ENCODE measurements at regions not wholly inside any gene's neighbourhood (a gene's known extent, or its start where the extent isn't known, plus 50 kb on each side); places are given as distances from the start of the nearest gene placed in this dataset.

DNA sequence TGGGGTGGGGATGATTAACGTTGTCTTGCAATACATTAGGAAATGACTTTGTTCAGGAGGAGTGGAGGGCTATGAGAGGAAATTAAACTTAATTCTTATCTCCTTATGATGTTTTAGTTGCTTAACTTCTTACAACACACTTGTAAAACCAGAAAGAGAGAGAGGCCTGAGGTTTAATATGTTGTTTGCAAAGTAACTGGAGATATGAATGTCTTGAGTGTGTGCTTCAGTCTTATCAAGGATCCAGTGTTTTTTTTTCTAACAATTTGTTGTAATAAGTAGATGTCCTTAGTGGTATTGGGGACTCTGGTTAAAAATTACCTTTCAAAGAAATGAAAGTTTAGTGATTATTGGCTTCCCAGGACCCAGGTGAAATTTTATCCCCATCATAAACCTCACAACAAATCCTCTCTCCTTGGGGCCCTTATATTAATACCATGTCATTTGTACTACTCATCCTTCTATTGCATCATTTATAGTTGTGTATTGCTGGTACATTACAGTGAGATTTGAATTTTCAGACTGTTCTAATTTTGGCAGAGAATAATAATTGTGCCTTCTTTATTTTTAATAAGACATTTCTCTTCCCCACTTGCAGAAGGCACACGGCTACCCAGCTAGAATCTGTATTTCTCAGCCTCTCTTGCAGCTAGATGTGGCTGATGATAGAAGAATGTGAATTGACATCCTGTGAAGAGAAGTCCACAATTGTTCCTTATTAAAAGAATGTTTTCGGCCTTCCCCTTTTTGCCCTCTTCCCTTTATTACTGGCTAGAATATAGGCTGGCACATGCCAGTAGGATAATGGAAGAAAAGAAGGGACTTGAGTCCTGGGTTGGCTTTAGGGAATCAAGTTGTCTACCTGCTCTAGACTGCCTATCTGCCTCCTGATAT lies 91.9 kb upstream of the CXCR4 start:
- Mint-ChIP-seq H3K4me1 (peaks cover 79 to 100% (median 95%) of the 10 kb centered on the region in 3 donors), H3K9me3 (peaks cover 12 to 19% (median 16%) of the 10 kb centered on the region in 7 donors), H3K36me3 (peaks cover 13 to 42% of the 10 kb centered on the region in 2 donors), H3K27ac (peak overlapping the region; percentile 87 to 98 (median 96)), H3K27me3 (no peaks in the 10 kb centered on the region), H3K4me3 (peak overlapping the region in 5 of 8 donors; percentile 26 to 83 (median 72))
- ATAC-seq (ENCODE audit: low read depth in 2 of 2) (no peak), DNase-seq (no peak)

DNA sequence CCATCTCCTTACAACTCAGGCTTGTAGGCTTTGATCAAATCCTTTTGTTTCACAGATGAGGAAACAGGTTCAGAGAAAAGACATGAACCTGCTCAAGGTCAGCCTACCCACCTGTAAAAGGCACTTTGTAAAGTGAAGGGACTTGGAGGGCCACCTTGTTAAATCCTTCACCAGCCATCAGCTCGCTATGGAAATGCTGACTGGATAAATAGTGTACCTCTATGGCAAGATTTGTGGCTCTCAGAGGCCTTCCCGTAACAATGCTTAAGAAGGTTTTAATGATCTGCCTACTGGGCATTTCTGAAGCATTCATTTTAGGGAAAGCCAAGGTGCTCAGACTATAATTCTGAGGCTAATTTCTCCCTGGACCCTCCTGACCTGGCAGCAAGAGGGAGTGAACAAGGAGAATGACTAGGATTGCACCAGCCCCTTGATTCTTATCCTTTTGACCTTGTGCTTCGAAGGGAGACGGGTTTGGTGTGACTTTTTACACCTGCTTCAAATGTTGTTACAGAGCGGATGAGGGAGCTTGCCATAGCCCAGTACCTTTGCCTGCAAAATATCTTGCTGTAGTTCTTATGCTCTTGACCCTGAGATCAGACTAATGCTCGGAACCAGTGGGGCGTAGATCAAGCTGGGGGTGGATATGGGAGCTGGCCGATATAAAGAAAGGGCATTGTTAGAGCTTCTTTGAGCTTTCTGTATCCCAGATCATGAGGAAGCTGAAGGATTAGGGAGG lies 90.9 kb upstream of the CXCR4 start:
- H3K4me3 Mint-ChIP-seq = peak overlapping the region in 3 of 8 donors; percentile 30 to 82 (median 56)
- peaks cover 6 to 35% of the 10 kb centered on the region in 2 donors for H3K36me3 Mint-ChIP-seq
- no peak for ATAC-seq (ENCODE audit: low read depth in 2 of 2)
- no peaks in the 10 kb centered on the region for H3K27me3 Mint-ChIP-seq
- no peak for DNase-seq
- H3K27ac Mint-ChIP-seq = peak overlapping the region; percentile 95 to 100 (median 100)
- peaks cover 12 to 19% (median 14%) of the 10 kb centered on the region in 7 donors for H3K9me3 Mint-ChIP-seq
- H3K4me1 Mint-ChIP-seq = peaks cover 70 to 93% (median 90%) of the 10 kb centered on the region in 3 donors

DNA sequence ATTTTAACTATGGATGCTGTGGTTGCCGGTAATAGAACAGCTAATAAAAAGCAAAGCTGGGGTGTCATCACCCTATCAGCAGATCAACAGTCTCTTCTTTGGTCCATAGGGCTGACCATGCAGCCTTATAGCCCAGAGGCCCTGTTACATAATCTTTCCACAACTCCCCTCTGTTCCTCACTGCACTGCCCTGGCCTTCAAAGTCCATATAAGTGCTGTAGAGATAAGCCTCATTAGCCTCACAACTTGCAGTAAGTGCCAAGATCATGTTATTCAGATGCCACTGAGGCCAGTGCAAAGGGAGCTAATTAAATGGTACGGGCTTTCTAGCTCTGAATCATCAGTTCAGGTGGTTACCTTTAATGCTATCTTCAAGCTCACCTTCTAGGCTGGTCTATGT lies 89.7 kb upstream of the CXCR4 start:
- H3K36me3 Mint-ChIP-seq = peaks cover 6 to 27% of the 10 kb centered on the region in 2 donors
- peak overlapping the region in 7 of 8 donors; percentile 20 to 85 (median 75) for H3K4me3 Mint-ChIP-seq
- DNase-seq (no peak), ATAC-seq (ENCODE audit: low read depth in 2 of 2) (no peak)
- H3K27ac Mint-ChIP-seq = peak overlapping the region; percentile 98 to 100 (median 100)
- peaks cover 8 to 19% (median 15%) of the 10 kb centered on the region in 7 donors for H3K9me3 Mint-ChIP-seq
- H3K27me3 Mint-ChIP-seq = no peaks in the 10 kb centered on the region
- peaks cover 59 to 81% (median 78%) of the 10 kb centered on the region in 3 donors for H3K4me1 Mint-ChIP-seq

DNA sequence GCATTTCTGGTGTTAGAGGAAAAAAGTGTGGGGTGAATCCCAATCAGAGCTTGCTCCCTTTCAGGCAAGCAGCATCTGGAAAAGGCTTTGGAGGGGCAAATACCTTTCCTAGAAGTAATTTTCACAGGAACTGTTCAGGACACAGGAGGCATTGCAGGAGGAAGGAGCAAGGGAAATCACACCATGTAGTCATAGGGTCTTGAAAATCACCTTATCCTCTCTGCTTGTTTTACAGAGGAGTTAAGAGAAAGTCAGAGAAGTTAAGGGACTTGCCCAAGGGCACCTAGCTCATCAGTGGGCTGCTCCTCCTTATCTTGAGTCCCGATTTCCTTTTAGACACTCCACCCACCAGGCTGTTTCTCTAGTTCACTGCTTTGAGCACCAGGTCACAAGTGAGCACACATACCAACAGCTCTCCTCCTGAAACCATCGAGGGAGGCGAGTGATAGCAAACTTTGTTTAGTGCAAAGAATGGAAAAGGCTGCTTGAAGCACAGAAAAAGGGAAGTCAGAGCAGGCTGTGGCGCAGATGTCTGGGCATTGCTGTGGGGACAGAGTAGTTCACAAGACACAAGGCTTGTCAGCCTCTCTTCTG lies 89.2 kb upstream of the CXCR4 start:
- Mint-ChIP-seq H3K4me1 (peaks cover 53 to 78% (median 73%) of the 10 kb centered on the region in 3 donors), H3K4me3 (peak overlapping the region; percentile 20 to 85 (median 77)), H3K36me3 (peaks cover 6 to 27% of the 10 kb centered on the region in 2 donors), H3K27me3 (no peaks in the 10 kb centered on the region), H3K9me3 (peaks cover 8 to 22% (median 17%) of the 10 kb centered on the region in 7 donors), H3K27ac (peak overlapping the region; percentile 98 to 100 (median 100))
- ATAC-seq (ENCODE audit: low read depth in 2 of 2) = peak; percentile 71
- DNase-seq = peak; percentile 86

DNA sequence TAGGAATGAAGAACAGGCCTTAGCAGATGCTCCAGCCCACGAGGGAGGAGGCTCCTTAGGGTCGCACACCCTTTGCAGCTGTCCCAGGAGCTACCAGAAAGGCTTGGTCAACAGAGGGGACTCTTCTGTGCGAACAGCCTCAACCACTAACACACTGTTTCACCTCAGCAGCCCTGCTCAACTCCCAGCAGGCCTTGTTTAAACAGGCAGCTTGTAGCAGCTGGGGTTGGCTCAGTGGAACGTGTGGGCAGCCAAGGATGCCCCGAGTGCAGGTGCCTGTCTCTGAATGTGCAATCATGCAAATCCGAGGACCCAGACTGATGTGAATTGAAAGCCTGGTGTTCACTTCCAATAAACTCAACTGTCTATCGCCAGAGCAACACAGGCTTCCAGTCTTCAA lies 88.7 kb upstream of the CXCR4 start:
- H3K4me1 Mint-ChIP-seq = peaks cover 51 to 75% (median 70%) of the 10 kb centered on the region in 3 donors
- peak overlapping the region; percentile 20 to 85 (median 77) for H3K4me3 Mint-ChIP-seq
- H3K9me3 Mint-ChIP-seq = peaks cover 8 to 22% (median 17%) of the 10 kb centered on the region in 7 donors
- H3K27me3 Mint-ChIP-seq = no peaks in the 10 kb centered on the region
- peaks cover 6 to 27% of the 10 kb centered on the region in 2 donors for H3K36me3 Mint-ChIP-seq
- DNase-seq (peak; percentile 87), ATAC-seq (ENCODE audit: low read depth in 2 of 2) (peak; percentile 75 to 77)
- H3K27ac Mint-ChIP-seq = peak overlapping the region; percentile 98 to 100 (median 100)

DNA sequence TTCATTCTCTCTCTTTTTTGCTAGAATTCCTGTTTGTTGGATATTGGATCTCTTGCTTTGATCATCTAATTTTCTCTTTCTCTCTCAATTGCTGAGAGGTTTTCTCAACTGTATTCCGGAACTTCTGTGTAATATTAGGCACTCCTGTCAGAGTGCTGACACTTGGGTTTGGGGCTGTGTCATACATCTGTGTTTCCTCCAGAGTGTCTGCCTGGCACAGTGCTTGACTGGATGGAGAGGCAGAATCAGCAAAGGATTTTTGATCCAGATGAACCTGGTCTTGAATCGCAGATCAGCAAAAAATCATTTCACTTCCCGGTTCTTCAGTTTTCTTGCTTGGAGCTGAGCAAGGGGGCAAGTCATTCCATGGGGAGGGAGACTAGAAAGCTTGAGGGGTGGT lies 87.7 kb upstream of the CXCR4 start:
- Mint-ChIP-seq H3K9me3 (peaks cover 7 to 25% (median 17%) of the 10 kb centered on the region in 7 donors), H3K4me1 (peaks cover 47 to 65% (median 64%) of the 10 kb centered on the region in 3 donors), H3K27ac (peak overlapping the region; percentile 98 to 100 (median 100)), H3K36me3 (peaks cover 6 to 25% of the 10 kb centered on the region in 2 donors), H3K27me3 (no peaks in the 10 kb centered on the region), H3K4me3 (peak overlapping the region in 6 of 8 donors; percentile 0 to 85 (median 60))
- DNase-seq (no peak), ATAC-seq (ENCODE audit: low read depth in 2 of 2) (no peak)

DNA sequence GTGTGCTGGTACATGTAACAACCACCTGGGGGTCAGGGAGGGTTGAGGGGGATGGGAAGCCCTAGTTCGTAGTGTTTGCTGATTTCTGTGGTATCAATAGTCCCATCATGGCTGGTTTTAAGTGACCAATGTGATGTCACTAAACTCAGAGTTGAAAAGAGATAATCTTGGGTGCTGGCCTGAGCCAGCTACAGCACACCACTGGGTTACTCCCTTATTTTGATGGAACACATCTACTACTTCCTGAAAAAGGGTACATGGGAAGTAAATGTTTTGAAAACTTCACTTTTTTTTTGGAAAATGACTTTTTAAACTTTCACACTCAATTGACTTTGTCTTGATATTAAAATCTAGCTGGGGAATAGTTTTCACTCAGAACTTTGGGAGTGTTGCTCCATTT lies 87.0 kb upstream of the CXCR4 start:
- H3K27me3 Mint-ChIP-seq = no peaks in the 10 kb centered on the region
- ATAC-seq (ENCODE audit: low read depth in 2 of 2) = no peak
- H3K4me1 Mint-ChIP-seq = peaks cover 46 to 62% (median 59%) of the 10 kb centered on the region in 3 donors
- H3K4me3 Mint-ChIP-seq = no peak overlapping the region
- peaks cover 3 to 22% (median 15%) of the 10 kb centered on the region in 7 donors for H3K9me3 Mint-ChIP-seq
- DNase-seq = no peak
- H3K36me3 Mint-ChIP-seq = peaks cover 6 to 18% of the 10 kb centered on the region in 2 donors
- peak overlapping the region; percentile 15 to 100 (median 98) for H3K27ac Mint-ChIP-seq

DNA sequence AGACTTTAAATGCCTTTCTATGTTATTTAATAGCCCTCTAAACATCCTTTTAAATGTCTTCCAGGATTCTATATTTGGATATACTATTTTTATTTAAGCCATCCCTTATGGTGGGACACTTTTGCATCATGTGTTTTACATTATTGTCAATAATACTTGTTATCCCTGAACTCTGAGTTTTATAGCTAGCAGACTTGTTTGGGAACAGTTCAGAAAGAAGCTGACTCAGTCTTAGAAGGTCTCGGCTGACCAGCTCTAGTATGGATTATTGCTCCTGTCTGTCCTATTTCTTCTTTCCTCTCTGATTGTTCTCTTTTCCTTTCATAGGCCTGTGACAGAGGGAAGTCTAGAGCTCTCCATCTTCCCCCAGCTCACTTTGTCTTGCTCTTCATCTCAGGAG lies 77.3 kb upstream of the CXCR4 start:
- Mint-ChIP-seq H3K36me3 (no peaks in the 10 kb centered on the region), H3K4me1 (peaks cover 31 to 42% (median 40%) of the 10 kb centered on the region in 3 donors), H3K27ac (peak overlapping the region in 3 of 6 donors; percentile 3 to 33 (median 4)), H3K27me3 (no peaks in the 10 kb centered on the region), H3K9me3 (peaks cover 0 to 16% (median 3%) of the 10 kb centered on the region in 7 donors), H3K4me3 (no peak overlapping the region)
- DNase-seq = no peak
- ATAC-seq (ENCODE audit: low read depth in 2 of 2) = no peak

DNA sequence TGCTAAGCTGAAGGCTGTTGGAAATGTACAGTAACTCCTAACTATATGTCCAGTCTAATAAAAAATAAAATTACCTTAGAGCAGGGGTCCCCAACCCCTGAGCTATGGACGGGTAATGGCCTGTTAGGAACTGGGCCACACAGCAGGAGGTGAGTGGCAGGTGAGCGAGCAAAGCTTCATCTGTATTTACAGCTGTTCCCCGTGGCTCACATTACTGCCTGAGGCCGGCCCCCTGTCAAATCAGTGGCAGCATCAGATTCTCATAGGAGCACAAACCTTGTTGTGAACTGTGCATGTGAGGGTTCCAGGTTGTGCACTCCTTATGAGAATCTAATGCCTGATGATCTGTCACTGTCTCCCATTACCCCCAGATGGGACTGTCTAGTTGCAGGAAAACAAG lies 73.1 kb upstream of the CXCR4 start:
- Mint-ChIP-seq H3K9me3 (no peaks in the 10 kb centered on the region), H3K4me1 (peaks cover 31 to 55% (median 50%) of the 10 kb centered on the region in 3 donors), H3K27ac (peak overlapping the region in 1 of 6 donors; percentile 85), H3K4me3 (no peak overlapping the region), H3K27me3 (no peaks in the 10 kb centered on the region), H3K36me3 (peaks cover 0 to 7% of the 10 kb centered on the region in 2 donors)
- no peak for DNase-seq
- ATAC-seq (ENCODE audit: low read depth in 2 of 2) = no peak

DNA sequence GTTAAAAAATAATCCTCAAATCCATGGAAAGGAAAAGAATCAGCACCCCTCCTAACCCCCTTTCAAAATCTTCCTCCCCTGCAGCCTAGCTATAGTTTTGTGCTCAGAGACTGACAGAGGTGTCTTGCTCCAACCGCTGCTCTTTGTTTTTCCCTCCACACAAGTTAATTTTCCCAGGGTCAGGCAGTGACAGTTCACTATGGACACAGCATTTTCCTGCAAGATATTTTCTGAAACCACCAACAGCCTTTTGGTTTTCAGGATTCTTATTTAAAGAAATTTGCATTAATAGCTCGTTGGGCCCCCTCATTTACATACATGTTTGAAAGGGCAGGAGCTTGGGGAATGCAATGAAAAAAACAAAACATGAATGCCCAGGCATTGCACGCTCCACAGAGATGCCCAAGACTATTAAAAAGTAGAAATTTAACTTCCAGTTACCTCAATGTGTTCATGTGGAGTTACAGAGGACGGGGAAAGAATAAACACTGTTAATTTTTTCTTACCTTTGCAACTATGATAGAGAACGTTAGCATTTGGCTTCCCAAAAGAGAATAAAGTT lies 71.4 kb upstream of the CXCR4 start:
- Mint-ChIP-seq H3K36me3 (peaks cover 0 to 7% of the 10 kb centered on the region in 2 donors), H3K9me3 (peaks cover 0 to 4% (median 0%) of the 10 kb centered on the region in 7 donors), H3K27ac (peak overlapping the region in 1 of 6 donors; percentile 85), H3K4me3 (no peak overlapping the region), H3K4me1 (peaks cover 27 to 57% (median 44%) of the 10 kb centered on the region in 3 donors), H3K27me3 (no peaks in the 10 kb centered on the region)
- ATAC-seq (ENCODE audit: low read depth in 2 of 2) = no peak
- no peak for DNase-seq

DNA sequence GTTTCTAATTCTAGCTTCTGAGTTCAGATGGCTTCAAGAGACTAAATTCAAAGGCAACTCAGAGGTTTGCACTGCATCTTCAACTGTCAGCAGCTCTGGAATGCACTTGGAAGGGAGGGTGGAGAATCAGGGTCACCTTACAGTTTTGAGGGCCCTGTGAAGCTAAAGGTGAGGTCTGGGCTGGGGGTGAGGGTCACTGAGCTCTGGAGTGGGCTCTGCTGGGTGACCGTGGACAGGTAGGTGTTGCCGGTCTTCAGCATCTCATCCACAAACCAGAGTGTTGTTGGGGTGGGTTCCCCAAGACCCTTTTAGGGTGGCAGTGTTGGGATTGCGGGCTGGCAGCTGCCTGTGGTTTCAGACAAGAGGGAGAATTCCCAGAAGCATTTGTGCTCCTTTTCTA lies 70.1 kb upstream of the CXCR4 start:
- H3K36me3 Mint-ChIP-seq = peaks cover 0 to 7% of the 10 kb centered on the region in 2 donors
- DNase-seq (no peak), ATAC-seq (ENCODE audit: low read depth in 2 of 2) (no peak)
- H3K4me1 Mint-ChIP-seq = peaks cover 31 to 59% (median 50%) of the 10 kb centered on the region in 3 donors
- peak overlapping the region in 3 of 6 donors; percentile 30 to 78 (median 59) for H3K27ac Mint-ChIP-seq
- H3K27me3 Mint-ChIP-seq = no peaks in the 10 kb centered on the region
- no peak overlapping the region for H3K4me3 Mint-ChIP-seq
- peaks cover 0 to 6% (median 0%) of the 10 kb centered on the region in 7 donors for H3K9me3 Mint-ChIP-seq

DNA sequence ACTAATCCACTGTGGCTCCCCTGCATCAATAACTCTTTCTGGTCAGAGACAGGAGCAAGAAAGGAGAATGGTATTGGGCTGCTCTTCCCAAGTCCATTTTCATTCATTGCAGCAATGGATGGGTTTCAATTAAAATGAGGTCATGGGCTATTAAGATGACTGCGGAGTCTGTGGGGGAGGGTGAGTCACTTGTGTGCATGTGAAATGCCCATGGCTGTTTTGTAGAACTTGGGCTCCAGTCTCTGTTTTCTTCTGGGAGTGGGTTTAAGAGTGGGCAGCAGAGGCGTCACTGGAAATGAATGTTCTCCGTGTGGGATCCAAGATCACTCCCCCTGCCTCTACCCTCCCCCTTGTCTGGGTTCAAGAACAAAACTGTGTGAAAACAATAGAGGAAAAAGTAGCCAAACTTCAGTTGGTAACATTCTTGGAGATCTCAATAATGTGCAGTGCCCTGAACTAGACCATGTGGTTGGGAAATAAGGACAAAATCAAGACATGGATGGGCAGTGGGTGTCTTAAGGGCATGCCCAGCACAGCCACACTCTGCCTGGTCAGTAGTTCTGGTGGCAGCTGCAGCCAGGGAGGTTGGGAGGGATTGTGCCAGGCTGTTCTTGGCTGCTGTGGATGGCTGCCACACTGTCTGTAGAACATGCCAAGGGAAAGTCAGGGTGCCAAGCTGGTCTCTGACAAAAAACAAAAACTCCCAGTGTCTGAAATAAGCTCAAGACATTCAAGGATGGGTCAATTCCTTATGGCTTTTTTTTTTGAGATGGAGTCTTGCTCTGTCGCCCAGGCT lies 68.2 kb upstream of the CXCR4 start:
- Mint-ChIP-seq H3K4me1 (peaks cover 28 to 51% (median 42%) of the 10 kb centered on the region in 3 donors), H3K4me3 (no peak overlapping the region), H3K9me3 (peaks cover 0 to 10% (median 4%) of the 10 kb centered on the region in 7 donors), H3K27ac (peak overlapping the region in 3 of 6 donors; percentile 42 to 63 (median 44)), H3K27me3 (no peaks in the 10 kb centered on the region), H3K36me3 (peaks cover 0 to 7% of the 10 kb centered on the region in 2 donors)
- DNase-seq = no peak
- ATAC-seq (ENCODE audit: low read depth in 2 of 2) = no peak

Data from naive B cell (primary cell).